ENCODE measurements at regions not wholly inside any gene's neighbourhood (a gene's known extent, or its start where the extent isn't known, plus 50 kb on each side); places are given as distances from the start of the nearest gene placed in this dataset.

DNA sequence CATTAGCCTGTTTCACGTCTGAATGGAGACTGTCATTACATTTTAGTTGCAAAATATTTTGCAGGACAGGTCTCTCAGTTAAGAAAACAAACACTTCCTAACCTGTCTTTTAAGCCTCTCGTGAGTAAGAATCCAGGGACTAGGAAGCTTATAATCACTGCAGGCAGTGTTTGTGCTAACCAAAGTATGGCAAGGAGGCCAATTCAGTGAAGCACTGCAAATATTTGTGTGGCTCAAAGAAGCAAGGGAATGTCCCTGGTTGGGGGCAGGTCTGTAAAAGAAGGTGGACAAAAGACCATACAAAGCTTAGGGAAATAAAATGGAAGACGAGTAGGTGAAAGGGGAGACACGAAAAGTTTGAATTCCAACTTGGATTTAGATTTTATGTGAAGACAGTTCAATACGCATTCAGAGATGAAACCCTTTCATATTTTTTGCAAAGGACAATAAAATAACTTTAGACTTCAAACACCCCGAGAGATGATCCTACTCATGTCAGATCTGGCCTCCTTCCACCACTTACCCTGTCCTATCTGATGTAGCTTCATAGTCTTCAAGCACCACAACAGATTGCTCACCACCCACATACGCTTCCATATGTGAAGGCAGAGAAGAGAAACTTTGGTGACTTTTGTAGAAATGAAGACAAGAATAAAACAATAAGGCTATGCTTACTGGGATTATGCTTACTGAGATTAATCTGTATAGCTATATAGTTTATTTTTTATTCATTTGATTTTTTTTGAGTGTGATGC is 240.9 kb downstream of the TUSC7 start (continued):
- no peak for TF ChIP-seq CHD2 (IDR thresholded peaks at IDR 0.05; ENCODE audit: low read length)
